ENCODE measurements at regions not wholly inside any gene's neighbourhood (a gene's known extent, or its start where the extent isn't known, plus 50 kb on each side); places are given as distances from the start of the nearest gene placed in this dataset.

DNA sequence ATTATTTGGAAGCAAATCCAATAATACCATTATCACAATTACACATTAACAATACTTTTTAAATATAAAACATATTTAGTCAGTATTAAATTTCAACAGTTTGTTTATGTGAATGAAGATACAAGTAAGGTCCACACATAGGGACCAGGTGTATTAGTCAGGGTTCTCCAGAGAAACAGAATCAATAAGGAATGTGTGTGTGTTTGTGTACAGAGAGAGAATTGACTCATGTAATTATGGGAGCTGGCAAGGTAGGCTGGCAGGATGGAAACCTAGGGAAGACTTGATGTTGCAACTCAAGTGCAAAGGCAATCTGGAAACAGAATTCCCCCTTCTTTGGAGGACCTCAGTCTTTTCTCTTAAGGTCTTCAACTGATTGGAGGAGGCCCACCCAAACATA, 123.2 kb upstream of the OTX2 start:
- peaks cover 2% of the 10 kb centered on the region for H3K9me3 Mint-ChIP-seq
- Histone ChIP-seq H3K36me3 (ENCODE audit: control insufficient read depth, insufficient read depth, low read length) (no peaks in the 10 kb centered on the region), H3K4me1 (ENCODE audit: control insufficient read depth, insufficient read depth, low read length) (no peaks in the 10 kb centered on the region), H3K9ac (ENCODE audit: extremely low read depth, low read length, poor library complexity, severe bottlenecking) (no peak overlapping the region), H3K4me3 (ENCODE audit: low read length) (no peak overlapping the region), H3K27ac (ENCODE audit: low read depth, low read length) (no peak overlapping the region), H3K9me3 (ENCODE audit: control insufficient read depth, low read length) (no peaks in the 10 kb centered on the region), H3K27me3 (ENCODE audit: control insufficient read depth, insufficient read depth, low read length, poor library complexity, severe bottlenecking) (no peaks in the 10 kb centered on the region)
- DNase-seq, result no peak
- no peaks in the 10 kb centered on the region for H3K4me1 Mint-ChIP-seq
- no peak overlapping the region for H3K4me3 Mint-ChIP-seq
- no peaks in the 10 kb centered on the region for H3K27me3 Mint-ChIP-seq (ENCODE audit: insufficient read depth)
- TF ChIP-seq CTCF (conservative IDR thresholded peaks at IDR 0.05), result no peak
- H3K27ac Mint-ChIP-seq, result no peak overlapping the region
- no peaks in the 10 kb centered on the region for H3K36me3 Mint-ChIP-seq (ENCODE audit: low read depth)

- Histone ChIP-seq H3K27ac (ENCODE audit: low read depth, low read length) (no peak overlapping the region), H3K4me3 (ENCODE audit: low read length) (no peak overlapping the region), H3K9ac (ENCODE audit: extremely low read depth, low read length, poor library complexity, severe bottlenecking) (no peak overlapping the region), H3K4me1 (ENCODE audit: control insufficient read depth, insufficient read depth, low read length) (no peaks in the 10 kb centered on the region), H3K9me3 (ENCODE audit: control insufficient read depth, low read length) (peaks cover 10% of the 10 kb centered on the region), H3K27me3 (ENCODE audit: control insufficient read depth, insufficient read depth, low read length, poor library complexity, severe bottlenecking) (no peaks in the 10 kb centered on the region), H3K36me3 (ENCODE audit: control insufficient read depth, insufficient read depth, low read length) (no peaks in the 10 kb centered on the region)
- Mint-ChIP-seq H3K27me3 (ENCODE audit: insufficient read depth) (peaks cover 3% of the 10 kb centered on the region), H3K36me3 (ENCODE audit: low read depth) (peaks cover 2% of the 10 kb centered on the region), H3K4me1 (no peaks in the 10 kb centered on the region), H3K4me3 (no peak overlapping the region), H3K27ac (no peak overlapping the region), H3K9me3 (peaks cover 23% of the 10 kb centered on the region)
- 64 to 70% methylated on average over 3 of the region's 3 CpGs for WGBS, 2 experiments (ENCODE audit: insufficient coverage in 1 of 2, insufficient read length in 1 of 2)
- no peak for DNase-seq
- TF ChIP-seq CTCF (conservative IDR thresholded peaks at IDR 0.05), result no peak
Observed at GRCh38 chr14:56918849-56919574, 108.7 kb upstream of the OTX2 start.

GRCh38 chr14:56905282-56905681, 95.0 kb upstream of the OTX2 start:
- DNase-seq, result peak; percentile 66
- no peak for TF ChIP-seq CTCF (conservative IDR thresholded peaks at IDR 0.05)

More at GRCh38 chr14:56905282-56905681, 95.0 kb upstream of the OTX2 start:
- H3K4me1 Mint-ChIP-seq, result peaks cover 36% of the 10 kb centered on the region
- H3K27me3 Mint-ChIP-seq (ENCODE audit: insufficient read depth), result no peaks in the 10 kb centered on the region
- H3K27ac Mint-ChIP-seq, result no peak overlapping the region
- no peaks in the 10 kb centered on the region for H3K36me3 ChIP-seq (ENCODE audit: control insufficient read depth, insufficient read depth, low read length)
- H3K4me3 ChIP-seq (ENCODE audit: low read length), result no peak overlapping the region
- no peaks in the 10 kb centered on the region for H3K9me3 Mint-ChIP-seq
- H3K4me1 ChIP-seq (ENCODE audit: control insufficient read depth, insufficient read depth, low read length), result no peaks in the 10 kb centered on the region
- no peak overlapping the region for H3K9ac ChIP-seq (ENCODE audit: extremely low read depth, low read length, poor library complexity, severe bottlenecking)
- WGBS, 2 experiments (ENCODE audit: insufficient coverage in 1 of 2, insufficient read length in 1 of 2), result 59 to 83% methylated on average over 1 to 5 of the region's 5 CpGs
- H3K27ac ChIP-seq (ENCODE audit: low read depth, low read length), result no peak overlapping the region
- no peaks in the 10 kb centered on the region for H3K36me3 Mint-ChIP-seq (ENCODE audit: low read depth)
- H3K4me3 Mint-ChIP-seq, result no peak overlapping the region
- no peaks in the 10 kb centered on the region for H3K27me3 ChIP-seq (ENCODE audit: control insufficient read depth, insufficient read depth, low read length, poor library complexity, severe bottlenecking)
- H3K9me3 ChIP-seq (ENCODE audit: control insufficient read depth, low read length), result no peaks in the 10 kb centered on the region
